ENCODE measurements at regions not wholly inside any gene's neighbourhood (a gene's known extent, or its start where the extent isn't known, plus 50 kb on each side); places are given as distances from the start of the nearest gene placed in this dataset.

GRCh38 chr10:60555700-60556099 is 166.0 kb upstream of the ANK3 start:
- no peaks in the 10 kb centered on the region for H3K4me1 ChIP-seq
- TF ChIP-seq, protein P1, sequence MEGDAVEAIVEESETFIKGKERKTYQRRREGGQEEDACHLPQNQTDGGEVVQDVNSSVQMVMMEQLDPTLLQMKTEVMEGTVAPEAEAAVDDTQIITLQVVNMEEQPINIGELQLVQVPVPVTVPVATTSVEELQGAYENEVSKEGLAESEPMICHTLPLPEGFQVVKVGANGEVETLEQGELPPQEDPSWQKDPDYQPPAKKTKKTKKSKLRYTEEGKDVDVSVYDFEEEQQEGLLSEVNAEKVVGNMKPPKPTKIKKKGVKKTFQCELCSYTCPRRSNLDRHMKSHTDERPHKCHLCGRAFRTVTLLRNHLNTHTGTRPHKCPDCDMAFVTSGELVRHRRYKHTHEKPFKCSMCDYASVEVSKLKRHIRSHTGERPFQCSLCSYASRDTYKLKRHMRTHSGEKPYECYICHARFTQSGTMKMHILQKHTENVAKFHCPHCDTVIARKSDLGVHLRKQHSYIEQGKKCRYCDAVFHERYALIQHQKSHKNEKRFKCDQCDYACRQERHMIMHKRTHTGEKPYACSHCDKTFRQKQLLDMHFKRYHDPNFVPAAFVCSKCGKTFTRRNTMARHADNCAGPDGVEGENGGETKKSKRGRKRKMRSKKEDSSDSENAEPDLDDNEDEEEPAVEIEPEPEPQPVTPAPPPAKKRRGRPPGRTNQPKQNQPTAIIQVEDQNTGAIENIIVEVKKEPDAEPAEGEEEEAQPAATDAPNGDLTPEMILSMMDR (IDR thresholded peaks at IDR 0.05): no peak
- TF ChIP-seq POLR2AphosphoS5 (IDR thresholded peaks at IDR 0.05) (no peak), POLR2A (IDR thresholded peaks at IDR 0.05) (no peak), EP300 (IDR thresholded peaks at IDR 0.05; ENCODE audit: low read depth) (no peak)
- DNase-seq: no peak
- no peaks in the 10 kb centered on the region for H3K27me3 ChIP-seq
- H3K27ac ChIP-seq: no peak overlapping the region
- H3K4me3 ChIP-seq: no peak overlapping the region
- in situ Hi-C loops (cut with MboI; ENCODE audit: low pct_ligation_motif_present in 1 of 4, low pct_unique_long_range_greater_than_20kb in 1 of 4, low sequenced_read_pairs in 3 of 4): no loop called here
- H3K36me3 ChIP-seq: no peaks in the 10 kb centered on the region
- WGBS, 2 donors (ENCODE audit: low coverage in 1 of 2): 76 to 88% methylated on average over 5 of the region's 5 CpGs
- intact Hi-C loops (cut with DNase I; ENCODE audit: low total_unique reads): no loop called here
- no peaks in the 10 kb centered on the region for H3K9me3 ChIP-seq

GRCh38 chr10:60549686-60550085 is 160.0 kb upstream of the ANK3 start:
- in situ Hi-C loops (cut with MboI; ENCODE audit: low pct_ligation_motif_present in 1 of 4, low pct_unique_long_range_greater_than_20kb in 1 of 4, low sequenced_read_pairs in 3 of 4) (no loop called here), intact Hi-C loops (cut with DNase I; ENCODE audit: low total_unique reads) (no loop called here)
- H3K4me3 ChIP-seq: no peak overlapping the region
- no peaks in the 10 kb centered on the region for H3K4me1 ChIP-seq
- DNase-seq: no peak
- 14 to 34% methylated on average over 1 of the region's 1 CpG for WGBS, 2 donors (ENCODE audit: low coverage in 1 of 2)
- H3K9me3 ChIP-seq: no peaks in the 10 kb centered on the region
- H3K36me3 ChIP-seq: no peaks in the 10 kb centered on the region
- TF ChIP-seq, protein P1 (IDR thresholded peaks at IDR 0.05): peak in 4 of 5 experiments; percentile 28 to 37 (median 34)
- no peak for TF ChIP-seq EP300 (IDR thresholded peaks at IDR 0.05; ENCODE audit: low read depth)
- no peak overlapping the region for H3K27ac ChIP-seq
- H3K27me3 ChIP-seq: no peaks in the 10 kb centered on the region

DNA sequence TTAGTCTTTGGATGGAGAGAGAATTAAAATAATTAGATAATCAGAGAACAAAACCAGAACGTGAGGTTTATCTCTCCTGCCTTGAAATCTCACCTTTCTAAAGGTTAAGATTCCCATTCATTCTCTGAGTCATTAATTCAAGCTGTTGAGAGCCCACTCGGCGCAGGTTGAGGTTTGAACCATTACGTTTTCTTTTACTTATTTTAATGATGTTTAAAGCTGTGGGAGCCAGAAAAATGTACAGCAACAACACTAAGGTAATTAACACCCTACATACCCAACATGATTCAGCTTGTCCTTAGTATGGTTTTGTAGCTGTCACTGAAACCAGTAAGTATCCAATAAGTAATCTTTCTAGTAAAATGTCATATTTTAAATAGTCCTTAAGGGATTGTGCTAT is 153.0 kb upstream of the ANK3 start:
- H3K9me3 ChIP-seq: no peaks in the 10 kb centered on the region
- DNase-seq: no peak
- in situ Hi-C loops (cut with MboI; ENCODE audit: low pct_ligation_motif_present in 1 of 4, low pct_unique_long_range_greater_than_20kb in 1 of 4, low sequenced_read_pairs in 3 of 4): no loop called here
- H3K4me1 ChIP-seq: no peaks in the 10 kb centered on the region
- no peak overlapping the region for H3K4me3 ChIP-seq
- no peak overlapping the region for H3K27ac ChIP-seq
- 82 to 85% methylated on average over 4 of the region's 4 CpGs for WGBS, 2 donors (ENCODE audit: low coverage in 1 of 2)
- H3K36me3 ChIP-seq: no peaks in the 10 kb centered on the region
- no peaks in the 10 kb centered on the region for H3K27me3 ChIP-seq
- intact Hi-C loops (cut with DNase I; ENCODE audit: low total_unique reads): no loop called here
- TF ChIP-seq, protein P1 (IDR thresholded peaks at IDR 0.05): no peak
- TF ChIP-seq POLR2AphosphoS5 (IDR thresholded peaks at IDR 0.05): no peak
- TF ChIP-seq POLR2A (IDR thresholded peaks at IDR 0.05): no peak
- no peak for TF ChIP-seq EP300 (IDR thresholded peaks at IDR 0.05; ENCODE audit: low read depth)

GRCh38 chr10:60541451-60541850 is 151.8 kb upstream of the ANK3 start:
- H3K27me3 ChIP-seq: no peaks in the 10 kb centered on the region
- H3K36me3 ChIP-seq: no peaks in the 10 kb centered on the region
- DNase-seq: no peak
- 57 to 81% methylated on average over 3 of the region's 3 CpGs for WGBS, 2 donors (ENCODE audit: low coverage in 1 of 2)
- in situ Hi-C loops (cut with MboI; ENCODE audit: low pct_ligation_motif_present in 1 of 4, low pct_unique_long_range_greater_than_20kb in 1 of 4, low sequenced_read_pairs in 3 of 4): no loop called here
- intact Hi-C loops (cut with DNase I; ENCODE audit: low total_unique reads): no loop called here
- no peaks in the 10 kb centered on the region for H3K4me1 ChIP-seq
- no peak for TF ChIP-seq POLR2AphosphoS5 (IDR thresholded peaks at IDR 0.05)
- no peak for TF ChIP-seq EP300 (IDR thresholded peaks at IDR 0.05; ENCODE audit: low read depth)
- TF ChIP-seq, protein P1 (IDR thresholded peaks at IDR 0.05): no peak
- TF ChIP-seq POLR2A (IDR thresholded peaks at IDR 0.05): no peak
- no peak overlapping the region for H3K4me3 ChIP-seq
- no peaks in the 10 kb centered on the region for H3K9me3 ChIP-seq
- no peak overlapping the region for H3K27ac ChIP-seq
